ENCODE measurements at regions not wholly inside any gene's neighbourhood (a gene's known extent, or its start where the extent isn't known, plus 50 kb on each side); places are given as distances from the start of the nearest gene placed in this dataset.

DNA sequence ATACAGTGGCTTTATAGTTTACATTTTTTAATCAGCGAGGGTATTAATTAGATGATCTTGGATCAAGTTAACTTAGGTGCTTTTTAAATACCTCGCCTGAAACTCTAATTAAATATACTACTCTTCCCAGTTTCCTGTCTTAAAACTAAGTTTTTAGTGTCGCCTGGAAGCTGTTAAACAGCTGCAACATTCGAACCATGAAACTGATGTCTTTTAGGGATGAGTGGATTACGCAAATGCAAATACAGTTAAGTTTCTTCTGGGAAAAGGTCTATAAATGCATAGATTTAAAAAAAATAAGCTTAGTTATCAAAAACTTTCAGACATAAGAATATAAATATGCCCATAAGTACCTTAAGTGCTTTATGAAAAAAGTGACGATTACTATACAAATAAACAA is 228.3 kb downstream of the PTPRC start:
- TF ChIP-seq, protein P1, sequence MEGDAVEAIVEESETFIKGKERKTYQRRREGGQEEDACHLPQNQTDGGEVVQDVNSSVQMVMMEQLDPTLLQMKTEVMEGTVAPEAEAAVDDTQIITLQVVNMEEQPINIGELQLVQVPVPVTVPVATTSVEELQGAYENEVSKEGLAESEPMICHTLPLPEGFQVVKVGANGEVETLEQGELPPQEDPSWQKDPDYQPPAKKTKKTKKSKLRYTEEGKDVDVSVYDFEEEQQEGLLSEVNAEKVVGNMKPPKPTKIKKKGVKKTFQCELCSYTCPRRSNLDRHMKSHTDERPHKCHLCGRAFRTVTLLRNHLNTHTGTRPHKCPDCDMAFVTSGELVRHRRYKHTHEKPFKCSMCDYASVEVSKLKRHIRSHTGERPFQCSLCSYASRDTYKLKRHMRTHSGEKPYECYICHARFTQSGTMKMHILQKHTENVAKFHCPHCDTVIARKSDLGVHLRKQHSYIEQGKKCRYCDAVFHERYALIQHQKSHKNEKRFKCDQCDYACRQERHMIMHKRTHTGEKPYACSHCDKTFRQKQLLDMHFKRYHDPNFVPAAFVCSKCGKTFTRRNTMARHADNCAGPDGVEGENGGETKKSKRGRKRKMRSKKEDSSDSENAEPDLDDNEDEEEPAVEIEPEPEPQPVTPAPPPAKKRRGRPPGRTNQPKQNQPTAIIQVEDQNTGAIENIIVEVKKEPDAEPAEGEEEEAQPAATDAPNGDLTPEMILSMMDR (IDR thresholded peaks at IDR 0.05): no peak
- TF ChIP-seq POLR2A (IDR thresholded peaks at IDR 0.05): no peak
